ENCODE measurements at regions not wholly inside any gene's neighbourhood (a gene's known extent, or its start where the extent isn't known, plus 50 kb on each side); places are given as distances from the start of the nearest gene placed in this dataset.
A peak's percentile ranks its signal among the peaks of the same experiment; 100 is the strongest.

- DNase-seq (ENCODE audit: low read depth in 1 of 2, low spot score in 2 of 2): peak in 1 of 2 experiments; percentile 28
- Histone ChIP-seq H3K27me3 (replicated peaks) (no peaks in the 10 kb centered on the region), H3K4me3 (no peak overlapping the region), H3K36me3 (no peaks in the 10 kb centered on the region), H3K4me1 (replicated peaks) (peaks cover 4% of the 10 kb centered on the region; the same call in 1 of the 2 replicates), H3K9me3 (replicated peaks) (no peaks in the 10 kb centered on the region), H3K27ac (no peak overlapping the region)
These were observed 55.5 kb upstream of the SLCO2A1 start for GRCh38 chr3:134085034-134085775.

GRCh38 chr3:134084242-134084950, 54.7 kb upstream of the SLCO2A1 start:
- Histone ChIP-seq H3K27ac (no peak overlapping the region), H3K36me3 (no peaks in the 10 kb centered on the region), H3K4me1 (replicated peaks) (no peaks in the 10 kb centered on the region), H3K27me3 (replicated peaks) (no peaks in the 10 kb centered on the region), H3K9me3 (replicated peaks) (no peaks in the 10 kb centered on the region), H3K4me3 (no peak overlapping the region)
- DNase-seq (ENCODE audit: low read depth in 1 of 2, low spot score in 2 of 2): peak in 1 of 2 experiments; percentile 17

DNA sequence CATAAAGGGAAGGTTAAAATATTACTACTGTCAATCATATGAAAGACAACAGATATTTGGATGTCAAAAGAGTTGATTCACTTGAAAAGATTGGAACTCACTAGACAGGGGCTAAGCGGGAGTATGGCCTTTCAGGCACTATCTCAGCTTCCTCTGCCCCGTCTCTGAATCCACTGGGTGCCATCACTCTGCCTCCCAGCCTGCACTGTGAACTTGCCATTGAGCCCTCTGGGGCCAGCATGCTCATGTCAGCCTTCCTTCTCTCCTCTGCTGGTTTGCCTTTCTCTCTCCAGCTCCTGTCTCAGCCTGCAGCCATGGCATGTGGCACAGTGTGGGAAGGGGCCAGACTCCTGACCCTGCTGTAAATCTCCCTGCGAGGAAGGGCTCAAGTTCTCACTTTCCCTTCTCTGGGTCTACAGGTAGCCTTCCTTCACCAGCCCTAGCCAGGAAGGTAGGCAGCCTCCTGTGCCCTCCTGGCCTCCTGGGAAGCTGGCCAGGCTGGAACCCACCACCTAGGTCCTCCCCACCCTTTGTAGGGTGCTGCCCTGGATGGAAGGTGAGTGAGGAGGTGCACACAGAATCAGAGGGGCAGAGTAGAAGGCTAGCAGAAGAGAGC, 54.0 kb upstream of the SLCO2A1 start:
- Histone ChIP-seq H3K4me3 (no peak overlapping the region), H3K27ac (no peak overlapping the region), H3K36me3 (no peaks in the 10 kb centered on the region), H3K9me3 (replicated peaks) (no peaks in the 10 kb centered on the region), H3K27me3 (replicated peaks) (no peaks in the 10 kb centered on the region), H3K4me1 (replicated peaks) (no peaks in the 10 kb centered on the region)
- DNase-seq (ENCODE audit: low read depth in 1 of 2, low spot score in 2 of 2): peak in 1 of 2 experiments; percentile 27

DNA sequence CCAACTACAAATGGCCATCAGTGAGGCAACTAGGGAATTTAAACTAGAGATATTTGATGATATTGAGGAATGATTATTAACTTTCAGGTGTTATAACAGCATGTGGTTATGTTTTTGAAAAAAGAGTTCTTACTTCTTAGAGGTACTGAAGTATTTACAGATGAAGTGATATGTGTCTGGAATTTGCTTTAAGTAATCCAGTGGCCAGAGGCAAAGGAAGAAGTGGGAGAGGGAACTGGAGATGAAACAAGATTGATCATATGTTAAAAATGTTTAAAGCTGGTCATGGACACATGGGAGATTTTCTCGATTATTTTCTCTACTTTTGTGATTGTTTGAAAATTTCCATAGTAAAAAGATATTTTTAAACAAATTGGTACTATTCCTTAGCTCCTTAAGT, 53.3 kb upstream of the SLCO2A1 start:
- Histone ChIP-seq H3K36me3 (no peaks in the 10 kb centered on the region), H3K4me1 (replicated peaks) (no peaks in the 10 kb centered on the region), H3K9me3 (replicated peaks) (no peaks in the 10 kb centered on the region), H3K27me3 (replicated peaks) (no peaks in the 10 kb centered on the region), H3K4me3 (no peak overlapping the region), H3K27ac (no peak overlapping the region)
- no peak for DNase-seq (ENCODE audit: low read depth in 1 of 2, low spot score in 2 of 2)

GRCh38 chr3:134082582-134082981, 52.9 kb upstream of the SLCO2A1 start:
- H3K4me1 ChIP-seq (replicated peaks): no peaks in the 10 kb centered on the region
- no peak for DNase-seq (ENCODE audit: low read depth in 1 of 2, low spot score in 2 of 2)
- H3K36me3 ChIP-seq: no peaks in the 10 kb centered on the region
- H3K4me3 ChIP-seq: no peak overlapping the region
- no peaks in the 10 kb centered on the region for H3K27me3 ChIP-seq (replicated peaks)
- H3K27ac ChIP-seq: no peak overlapping the region
- H3K9me3 ChIP-seq (replicated peaks): no peaks in the 10 kb centered on the region

DNA sequence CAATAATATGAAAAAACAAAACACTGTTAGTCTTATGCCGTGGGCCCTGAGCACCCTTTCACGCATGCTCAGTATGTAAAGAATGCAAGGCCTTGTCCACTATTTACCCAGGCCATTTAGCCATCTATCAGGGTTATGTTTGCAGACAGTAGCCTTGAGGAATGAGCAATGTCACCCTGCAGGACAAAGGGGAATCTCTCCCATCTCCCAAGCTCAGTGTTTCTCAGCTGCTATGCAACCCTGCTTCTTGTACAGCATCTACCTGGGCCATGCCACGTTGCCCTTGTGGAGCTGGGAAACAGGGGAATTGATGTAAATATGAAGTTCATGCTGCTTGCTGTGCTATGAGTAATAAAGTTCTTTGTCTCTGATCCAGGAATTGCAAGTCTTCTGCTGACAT, 51.5 kb upstream of the SLCO2A1 start:
- Histone ChIP-seq H3K4me1 (replicated peaks) (no peaks in the 10 kb centered on the region), H3K27ac (no peak overlapping the region), H3K9me3 (replicated peaks) (no peaks in the 10 kb centered on the region), H3K4me3 (no peak overlapping the region), H3K27me3 (replicated peaks) (no peaks in the 10 kb centered on the region), H3K36me3 (no peaks in the 10 kb centered on the region)
- DNase-seq (ENCODE audit: low read depth in 1 of 2, low spot score in 2 of 2): no peak

GRCh38 chr3:134080761-134081160, 51.0 kb upstream of the SLCO2A1 start:
- H3K27me3 ChIP-seq (replicated peaks): no peaks in the 10 kb centered on the region
- H3K4me3 ChIP-seq: no peak overlapping the region
- H3K4me1 ChIP-seq (replicated peaks): no peaks in the 10 kb centered on the region

DNA sequence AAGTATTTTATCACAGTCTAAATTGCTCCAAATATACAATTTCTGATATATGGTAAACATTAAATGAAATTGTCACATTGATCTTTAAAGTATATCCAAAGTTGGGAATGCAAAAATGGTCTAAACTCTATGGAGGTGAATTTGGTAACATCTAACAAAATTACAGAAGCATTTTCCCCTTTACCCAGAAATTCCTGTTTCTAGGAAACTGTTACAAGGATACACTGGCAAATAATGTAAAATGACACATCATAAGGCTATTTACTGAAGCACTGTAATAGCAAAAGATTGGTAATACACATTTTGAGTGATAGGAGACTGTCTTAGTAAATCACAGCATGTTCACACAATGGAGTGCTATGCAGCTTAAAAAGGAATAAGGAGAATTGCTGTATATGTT, 50.0 kb upstream of the SLCO2A1 start:
- Histone ChIP-seq H3K27ac (no peak overlapping the region), H3K27me3 (replicated peaks) (no peaks in the 10 kb centered on the region), H3K4me3 (no peak overlapping the region), H3K9me3 (replicated peaks) (no peaks in the 10 kb centered on the region), H3K4me1 (replicated peaks) (no peaks in the 10 kb centered on the region), H3K36me3 (no peaks in the 10 kb centered on the region)
- DNase-seq (ENCODE audit: low read depth in 1 of 2, low spot score in 2 of 2): no peak

More at GRCh38 chr3:134080761-134081160, 51.0 kb upstream of the SLCO2A1 start:
- no peak for DNase-seq (ENCODE audit: low read depth in 1 of 2, low spot score in 2 of 2)
- Histone ChIP-seq H3K36me3 (no peaks in the 10 kb centered on the region), H3K9me3 (replicated peaks) (no peaks in the 10 kb centered on the region), H3K27ac (no peak overlapping the region)

Measured in SJSA1 (cell line).